ENCODE measurements at regions not wholly inside any gene's neighbourhood (a gene's known extent, or its start where the extent isn't known, plus 50 kb on each side); places are given as distances from the start of the nearest gene placed in this dataset.
"Not testable (repeated sequence)": the region's sequence is repeated elsewhere in the genome, so short reads cannot be mapped to it uniquely, and the experiment has no call there.

- DNase-seq (ENCODE audit: low spot score) = no peak
Measured at GRCh38 chr17:72452286-72453173, 331.7 kb downstream of the SOX9 start.

- no peak for DNase-seq (ENCODE audit: low spot score)
Measured at GRCh38 chr17:72454342-72454741, 333.5 kb downstream of the SOX9 start.

- DNase-seq (ENCODE audit: low spot score) = no peak
Measured at GRCh38 chr17:72455562-72455961, 334.7 kb downstream of the SOX9 start.

- no peak for DNase-seq (ENCODE audit: low spot score)
Measured at GRCh38 chr17:72456075-72456474, 335.3 kb downstream of the SOX9 start.

GRCh38 chr17:72457712-72458111 is 336.9 kb downstream of the SOX9 start:
- no peak for DNase-seq (ENCODE audit: low spot score)

GRCh38 chr17:72458301-72458700 is 337.5 kb downstream of the SOX9 start:
- no peak for DNase-seq (ENCODE audit: low spot score)

- no peak for DNase-seq (ENCODE audit: low spot score)
Measured at GRCh38 chr17:72460711-72461110, 339.9 kb downstream of the SOX9 start.

- DNase-seq (ENCODE audit: low spot score) = no peak
Measured at GRCh38 chr17:72461757-72462156, 340.9 kb downstream of the SOX9 start.

- DNase-seq (ENCODE audit: low spot score) = no peak
Measured at GRCh38 chr17:72462407-72462806, 341.6 kb downstream of the SOX9 start.

- no peak for DNase-seq (ENCODE audit: low spot score)
Measured at GRCh38 chr17:72462814-72463213, 342.0 kb downstream of the SOX9 start.

GRCh38 chr17:72463287-72464102 is 342.7 kb downstream of the SOX9 start:
- no peak for DNase-seq (ENCODE audit: low spot score)

GRCh38 chr17:72464221-72464620 is 343.4 kb downstream of the SOX9 start:
- not testable (repeated sequence) for DNase-seq (ENCODE audit: low spot score)

- DNase-seq (ENCODE audit: low spot score) = no peak
Measured at GRCh38 chr17:72465191-72466024, 344.6 kb downstream of the SOX9 start.

- DNase-seq (ENCODE audit: low spot score) = no peak
Measured at GRCh38 chr17:72466199-72466598, 345.4 kb downstream of the SOX9 start.

GRCh38 chr17:72466606-72467005 is 345.8 kb downstream of the SOX9 start:
- no peak for DNase-seq (ENCODE audit: low spot score)

- no peak for DNase-seq (ENCODE audit: low spot score)
Measured at GRCh38 chr17:72467841-72468653, 347.2 kb downstream of the SOX9 start.

GRCh38 chr17:72468841-72469240 is 348.0 kb downstream of the SOX9 start:
- DNase-seq (ENCODE audit: low spot score) = no peak

- no peak for DNase-seq (ENCODE audit: low spot score)
Measured at GRCh38 chr17:72470121-72470705, 349.4 kb downstream of the SOX9 start.

GRCh38 chr17:72470734-72471133 is 349.9 kb downstream of the SOX9 start:
- no peak for DNase-seq (ENCODE audit: low spot score)

GRCh38 chr17:72471296-72471695 is 350.5 kb downstream of the SOX9 start:
- no peak for DNase-seq (ENCODE audit: low spot score)

- DNase-seq (ENCODE audit: low spot score) = no peak
Measured at GRCh38 chr17:72472106-72472505, 351.3 kb downstream of the SOX9 start.

Measured in activated CD4-positive, alpha-beta T cell treated with anti-CD3 and anti-CD28 coated beads, Interleukin-2, Interleukin-4, amounts not matched to agents 100 ng/mL and 50 ng/mL, durations not matched to agents 16 hours and 8 hours (primary cell).